GM23248 (cell line): ENCODE measurements at regions not wholly inside any gene's neighbourhood (a gene's known extent, or its start where the extent isn't known, plus 50 kb on each side); places are given as distances from the start of the nearest gene placed in this dataset.

Experiments
- EZH2 ChIP-seq: fragments of 200-600 bp; sonication (generic); IDR thresholded peaks from 2 replicates; pipeline ENCODE4 v1.6.1; 2018; ENCODE audit warnings: antibody characterized with exemption, mild to moderate bottlenecking; ENCODE audit not compliant: insufficient read depth, poor library complexity, severe bottlenecking
- EZH2phosphoT487 ChIP-seq: fragments of 200-600 bp; sonication (generic); IDR thresholded peaks from 2 replicates; pipeline ENCODE4 v1.6.1; 2018; ENCODE audit warnings: antibody characterized with exemption, moderate library complexity, mild to moderate bottlenecking, low read depth; ENCODE audit not compliant: insufficient read depth

GRCh38 chr10:118939211-118940007 lies 90.1 kb upstream of the NANOS1 start:
- TF ChIP-seq EZH2phosphoT487 (no peak), EZH2 (no peak)
